ENCODE measurements at regions not wholly inside any gene's neighbourhood (a gene's known extent, or its start where the extent isn't known, plus 50 kb on each side); places are given as distances from the start of the nearest gene placed in this dataset.

DNA sequence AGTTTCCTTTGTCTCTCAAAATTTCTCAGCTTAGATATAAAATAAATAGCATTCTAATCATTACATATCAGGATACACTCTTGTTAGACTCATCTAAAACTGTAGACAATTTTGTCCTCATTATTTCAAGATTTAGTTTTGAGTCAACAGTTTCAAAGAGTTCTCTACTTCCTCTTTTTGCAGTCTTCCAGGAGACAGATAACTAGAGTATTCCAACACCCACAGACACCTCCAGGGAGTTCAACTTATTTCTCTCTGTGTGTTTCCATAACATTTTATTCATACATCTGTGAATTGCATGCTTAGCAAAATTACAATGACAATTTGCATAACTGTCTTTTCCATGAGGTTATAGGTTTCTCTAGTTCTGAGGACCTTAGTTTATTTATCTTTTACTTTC, 166.6 kb upstream of the HNMT start:
- ChIA-PET CTCF (no interaction called here), POLR2A (no interaction called here)
- TF ChIP-seq, protein P1, sequence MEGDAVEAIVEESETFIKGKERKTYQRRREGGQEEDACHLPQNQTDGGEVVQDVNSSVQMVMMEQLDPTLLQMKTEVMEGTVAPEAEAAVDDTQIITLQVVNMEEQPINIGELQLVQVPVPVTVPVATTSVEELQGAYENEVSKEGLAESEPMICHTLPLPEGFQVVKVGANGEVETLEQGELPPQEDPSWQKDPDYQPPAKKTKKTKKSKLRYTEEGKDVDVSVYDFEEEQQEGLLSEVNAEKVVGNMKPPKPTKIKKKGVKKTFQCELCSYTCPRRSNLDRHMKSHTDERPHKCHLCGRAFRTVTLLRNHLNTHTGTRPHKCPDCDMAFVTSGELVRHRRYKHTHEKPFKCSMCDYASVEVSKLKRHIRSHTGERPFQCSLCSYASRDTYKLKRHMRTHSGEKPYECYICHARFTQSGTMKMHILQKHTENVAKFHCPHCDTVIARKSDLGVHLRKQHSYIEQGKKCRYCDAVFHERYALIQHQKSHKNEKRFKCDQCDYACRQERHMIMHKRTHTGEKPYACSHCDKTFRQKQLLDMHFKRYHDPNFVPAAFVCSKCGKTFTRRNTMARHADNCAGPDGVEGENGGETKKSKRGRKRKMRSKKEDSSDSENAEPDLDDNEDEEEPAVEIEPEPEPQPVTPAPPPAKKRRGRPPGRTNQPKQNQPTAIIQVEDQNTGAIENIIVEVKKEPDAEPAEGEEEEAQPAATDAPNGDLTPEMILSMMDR (IDR thresholded peaks at IDR 0.05; ENCODE audit: insufficient read depth, low read length, missing control alignments) = no peak
- H3K4me3 ChIP-seq (ENCODE audit: low read depth, low read length) = no peak overlapping the region
- DNase-seq (ENCODE audit: low read depth, low spot score) = no peak

DNA sequence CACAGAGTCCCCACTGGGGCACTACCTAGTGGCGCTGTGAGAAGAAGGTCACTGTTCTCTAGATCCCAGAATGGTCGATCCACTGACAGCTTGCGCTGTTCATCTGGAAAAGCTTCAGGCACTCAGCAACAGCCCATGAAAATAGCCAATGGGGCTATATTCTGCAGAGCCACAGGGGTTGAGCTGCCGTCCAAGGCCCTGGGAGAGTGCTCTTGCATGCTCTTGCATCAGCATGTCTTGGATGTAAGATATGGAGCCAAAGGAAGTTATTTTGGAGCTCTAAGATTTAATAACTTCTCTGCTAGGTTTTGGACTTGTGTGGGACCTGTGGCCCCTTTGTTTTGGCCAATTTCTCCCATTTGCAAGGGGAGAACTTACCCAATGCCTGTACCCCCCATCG, 164.7 kb upstream of the HNMT start:
- ChIA-PET POLR2A (no interaction called here), CTCF (no interaction called here)
- TF ChIP-seq, protein P1 (IDR thresholded peaks at IDR 0.05; ENCODE audit: insufficient read depth, low read length, missing control alignments) = no peak
- H3K4me3 ChIP-seq (ENCODE audit: low read depth, low read length) = no peak overlapping the region
- DNase-seq (ENCODE audit: low read depth, low spot score) = no peak

DNA sequence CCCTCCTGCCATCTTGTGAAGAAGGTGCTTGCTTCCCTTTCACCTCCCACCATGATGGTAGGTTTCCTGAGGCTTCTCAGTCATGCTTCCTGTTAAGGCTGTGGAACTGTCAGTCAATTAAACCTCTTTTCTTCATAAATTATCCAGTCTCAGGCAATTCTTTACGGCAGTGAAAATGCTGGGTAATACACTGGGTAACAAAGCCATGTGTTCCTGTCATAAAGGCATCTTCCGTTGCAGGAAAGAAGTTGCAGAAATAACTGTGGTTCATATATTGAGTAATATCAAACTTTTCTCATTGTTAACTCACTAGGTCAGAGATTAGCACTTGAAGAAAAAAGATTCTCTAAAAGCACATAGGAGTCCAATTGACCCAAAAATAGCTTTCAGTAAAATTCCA, 163.9 kb upstream of the HNMT start:
- no peak overlapping the region for H3K4me3 ChIP-seq (ENCODE audit: low read depth, low read length)
- POLR2A ChIA-PET = no interaction called here
- CTCF ChIA-PET = no interaction called here
- no peak for DNase-seq (ENCODE audit: low read depth, low spot score)
- TF ChIP-seq, protein P1 (IDR thresholded peaks at IDR 0.05; ENCODE audit: insufficient read depth, low read length, missing control alignments) = no peak

DNA sequence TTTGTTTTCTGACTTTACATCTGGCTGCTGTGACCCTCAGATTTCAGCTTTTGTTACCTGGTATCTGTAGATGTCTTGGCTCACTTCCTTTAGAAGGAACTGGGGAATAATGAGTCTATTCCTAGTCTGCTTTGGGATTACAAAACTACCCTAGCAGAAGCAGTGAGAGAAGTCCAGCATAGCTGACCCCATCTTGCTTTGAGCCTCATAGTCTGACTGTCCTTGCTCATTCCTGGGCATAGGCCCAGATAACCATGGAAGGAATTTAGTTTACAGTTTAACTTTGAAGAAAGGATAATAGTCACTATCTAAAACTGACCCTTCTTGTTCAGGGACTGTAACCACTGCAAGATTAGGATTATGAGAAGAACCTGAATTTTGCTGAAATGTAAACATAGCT, 163.0 kb upstream of the HNMT start:
- ChIA-PET POLR2A (no interaction called here), CTCF (no interaction called here)
- DNase-seq (ENCODE audit: low read depth, low spot score) = no peak
- no peak overlapping the region for H3K4me3 ChIP-seq (ENCODE audit: low read depth, low read length)
- TF ChIP-seq, protein P1 (IDR thresholded peaks at IDR 0.05; ENCODE audit: insufficient read depth, low read length, missing control alignments) = no peak

DNA sequence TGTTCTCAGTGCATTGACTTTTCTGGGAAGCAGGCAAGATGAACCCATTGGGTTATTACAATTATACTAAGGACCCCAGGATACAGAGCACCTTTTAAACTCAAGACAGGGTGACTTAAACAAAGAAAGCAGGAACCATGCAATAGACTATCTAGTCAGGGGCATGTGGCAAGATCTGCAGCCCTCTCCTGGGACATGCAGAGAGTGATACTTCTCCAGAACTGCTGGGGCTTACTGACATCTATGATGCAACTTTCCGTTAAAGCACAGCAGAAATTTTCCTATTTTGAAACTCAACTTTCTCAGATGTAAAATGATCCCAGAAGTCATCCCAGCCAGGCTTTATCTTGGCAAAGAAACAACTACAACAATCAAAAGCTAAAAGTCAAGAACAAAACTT, 162.2 kb upstream of the HNMT start:
- no peak for DNase-seq (ENCODE audit: low read depth, low spot score)
- ChIA-PET POLR2A (no interaction called here), CTCF (no interaction called here)
- TF ChIP-seq, protein P1 (IDR thresholded peaks at IDR 0.05; ENCODE audit: insufficient read depth, low read length, missing control alignments) = no peak
- H3K4me3 ChIP-seq (ENCODE audit: low read depth, low read length) = no peak overlapping the region

DNA sequence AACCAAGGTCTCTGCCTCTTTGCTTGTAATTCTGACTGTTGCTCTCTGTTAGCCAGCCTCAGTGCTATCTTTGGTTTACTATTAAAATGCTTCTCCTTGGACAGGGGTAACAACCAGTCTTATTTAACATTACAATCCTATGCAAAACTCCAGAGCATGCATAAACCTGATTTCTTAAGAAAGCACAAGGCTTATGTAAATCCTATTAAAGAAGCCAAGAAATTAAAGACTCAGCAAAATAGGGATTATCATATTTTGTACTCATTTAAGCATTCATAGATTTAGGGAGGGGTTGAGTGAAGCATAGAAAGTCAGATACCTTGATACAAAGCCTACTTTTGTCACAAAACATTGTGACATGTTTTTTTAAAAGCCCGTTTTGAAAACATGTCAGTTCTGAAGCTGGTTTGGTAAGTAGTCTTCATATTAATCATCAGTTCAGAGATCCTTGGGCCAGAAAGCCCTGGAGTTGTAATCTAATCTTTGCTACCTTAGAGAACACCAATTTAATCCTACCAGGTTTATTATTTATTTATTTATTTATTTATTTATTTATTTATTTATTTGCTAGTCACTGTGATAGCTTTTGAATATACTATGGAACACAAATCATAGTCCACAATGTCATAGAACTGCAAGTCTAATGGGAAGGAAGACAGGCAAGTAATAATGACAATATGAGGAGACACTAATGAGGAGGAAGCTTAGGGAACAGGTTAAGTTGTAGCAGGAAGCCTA, 158.0 kb upstream of the HNMT start:
- TF ChIP-seq, protein P1 (IDR thresholded peaks at IDR 0.05; ENCODE audit: insufficient read depth, low read length, missing control alignments) = no peak
- DNase-seq (ENCODE audit: low read depth, low spot score) = no peak
- POLR2A ChIA-PET = no interaction called here
- CTCF ChIA-PET = no interaction called here
- no peak overlapping the region for H3K4me3 ChIP-seq (ENCODE audit: low read depth, low read length)

Data from AG04449 (cell line).